ENCODE measurements at regions not wholly inside any gene's neighbourhood (a gene's known extent, or its start where the extent isn't known, plus 50 kb on each side); places are given as distances from the start of the nearest gene placed in this dataset.
"Not testable (repeated sequence)": the region's sequence is repeated elsewhere in the genome, so short reads cannot be mapped to it uniquely, and the experiment has no call there.

DNA sequence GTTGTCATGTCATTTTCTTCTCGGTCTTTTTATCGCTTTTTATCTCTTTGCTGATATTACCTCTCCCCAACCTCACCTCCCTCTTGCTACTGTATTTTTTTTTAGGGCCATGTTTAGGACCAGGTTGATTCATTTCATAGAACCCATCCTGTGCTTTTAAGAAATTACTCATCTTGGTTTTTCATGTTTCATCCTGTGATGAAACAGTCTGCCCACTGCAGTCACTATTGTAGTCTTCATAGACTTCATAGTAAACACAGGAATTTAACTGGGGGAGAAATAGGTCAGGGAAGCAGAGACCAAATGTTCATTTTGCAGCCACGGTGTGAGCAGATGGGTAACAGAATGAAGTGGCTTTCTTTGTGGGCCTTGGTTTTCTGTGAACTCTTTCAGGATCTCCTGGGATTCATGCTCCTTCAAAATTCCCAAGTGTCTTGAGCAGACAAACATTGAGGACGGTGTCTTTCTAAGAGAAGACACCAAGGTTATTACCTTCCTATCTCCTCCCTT lies 161.8 kb downstream of the NAA11 start:
- H3K4me3 ChIP-seq, result no peak overlapping the region
- no peaks in the 10 kb centered on the region for H3K4me1 ChIP-seq
- intact Hi-C loops (cut with DNase I), result no loop called here
- ATAC-seq (no peak), DNase-seq (no peak)
- TF ChIP-seq, protein P1, sequence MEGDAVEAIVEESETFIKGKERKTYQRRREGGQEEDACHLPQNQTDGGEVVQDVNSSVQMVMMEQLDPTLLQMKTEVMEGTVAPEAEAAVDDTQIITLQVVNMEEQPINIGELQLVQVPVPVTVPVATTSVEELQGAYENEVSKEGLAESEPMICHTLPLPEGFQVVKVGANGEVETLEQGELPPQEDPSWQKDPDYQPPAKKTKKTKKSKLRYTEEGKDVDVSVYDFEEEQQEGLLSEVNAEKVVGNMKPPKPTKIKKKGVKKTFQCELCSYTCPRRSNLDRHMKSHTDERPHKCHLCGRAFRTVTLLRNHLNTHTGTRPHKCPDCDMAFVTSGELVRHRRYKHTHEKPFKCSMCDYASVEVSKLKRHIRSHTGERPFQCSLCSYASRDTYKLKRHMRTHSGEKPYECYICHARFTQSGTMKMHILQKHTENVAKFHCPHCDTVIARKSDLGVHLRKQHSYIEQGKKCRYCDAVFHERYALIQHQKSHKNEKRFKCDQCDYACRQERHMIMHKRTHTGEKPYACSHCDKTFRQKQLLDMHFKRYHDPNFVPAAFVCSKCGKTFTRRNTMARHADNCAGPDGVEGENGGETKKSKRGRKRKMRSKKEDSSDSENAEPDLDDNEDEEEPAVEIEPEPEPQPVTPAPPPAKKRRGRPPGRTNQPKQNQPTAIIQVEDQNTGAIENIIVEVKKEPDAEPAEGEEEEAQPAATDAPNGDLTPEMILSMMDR (IDR thresholded peaks at IDR 0.05), result no peak
- WGBS, 2 donors, result 67 to 71% methylated on average over 4 of the region's 4 CpGs
- H3K27ac ChIP-seq, result no peak overlapping the region
- peaks cover 0 to 23% (median 0%) of the 10 kb centered on the region in 11 donors for H3K9me3 ChIP-seq
- H3K27me3 ChIP-seq, result no peaks in the 10 kb centered on the region
- no peaks in the 10 kb centered on the region for H3K36me3 ChIP-seq

- 87 to 94% methylated on average over 2 of the region's 2 CpGs for WGBS, 2 donors
- no peak for DNase-seq
- intact Hi-C loops (cut with DNase I), result no loop called here
Measured at GRCh38 chr4:79160962-79161361, 164.9 kb downstream of the NAA11 start.

DNA sequence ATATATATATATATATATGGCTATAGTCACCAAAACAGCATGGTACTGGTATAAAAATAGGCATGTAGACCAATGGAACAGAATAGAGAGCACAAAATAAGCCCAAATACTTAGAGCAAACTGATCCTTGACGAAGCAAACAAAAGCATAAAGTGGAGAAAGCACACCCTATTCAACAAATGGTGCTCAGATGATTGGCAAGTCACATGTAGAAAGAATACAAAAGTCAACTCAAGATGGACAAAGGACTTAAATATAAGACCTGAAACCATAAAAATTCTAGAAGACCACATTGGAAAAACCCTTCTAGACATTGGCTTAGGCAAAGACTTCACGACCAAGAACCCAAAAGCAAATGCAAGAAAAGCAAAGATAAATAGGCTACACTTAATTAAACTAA lies 167.2 kb downstream of the NAA11 start:
- DNase-seq; ATAC-seq; H3K4me1 ChIP-seq; H3K27ac ChIP-seq; intact Hi-C loops (cut with DNase I); H3K4me3 ChIP-seq; H3K36me3 ChIP-seq; H3K27me3 ChIP-seq: not testable (repeated sequence)
- WGBS, 2 donors, result 79 to 89% methylated on average over 2 of the region's 2 CpGs
- peaks cover 0 to 11% (median 0%) of the 10 kb centered on the region in 11 donors for H3K9me3 ChIP-seq

More at GRCh38 chr4:79160962-79161361, 164.9 kb downstream of the NAA11 start:
- H3K36me3 ChIP-seq, result no peaks in the 10 kb centered on the region
- no peak overlapping the region for H3K27ac ChIP-seq
- no peak overlapping the region for H3K4me3 ChIP-seq
- ATAC-seq, result no peak
- H3K9me3 ChIP-seq, result peaks cover 0 to 11% (median 0%) of the 10 kb centered on the region in 11 donors
- no peaks in the 10 kb centered on the region for H3K27me3 ChIP-seq
- TF ChIP-seq, protein P1 (IDR thresholded peaks at IDR 0.05), result no peak
- H3K4me1 ChIP-seq, result no peaks in the 10 kb centered on the region

DNA sequence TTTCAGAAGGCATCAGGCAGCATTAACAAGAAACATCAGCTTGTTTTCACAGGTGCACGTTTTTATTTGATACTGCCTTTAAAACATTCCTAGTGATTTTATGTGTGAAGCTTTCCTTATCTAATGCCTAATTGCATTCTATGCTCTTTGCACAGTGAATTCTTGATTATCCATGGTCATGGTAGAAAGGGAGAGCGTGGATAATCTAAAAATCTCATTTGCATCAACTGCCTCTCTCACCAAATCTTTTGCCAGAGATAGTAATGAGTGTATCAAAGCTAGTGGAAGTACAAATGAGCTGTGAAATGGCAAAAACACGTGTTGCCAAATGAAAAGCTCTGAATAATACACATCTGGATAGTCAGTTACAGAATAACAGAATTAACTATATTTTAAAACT lies 170.5 kb downstream of the NAA11 start:
- no peaks in the 10 kb centered on the region for H3K27me3 ChIP-seq
- intact Hi-C loops (cut with DNase I), result no loop called here
- H3K4me1 ChIP-seq, result no peaks in the 10 kb centered on the region
- no peak overlapping the region for H3K4me3 ChIP-seq
- no peaks in the 10 kb centered on the region for H3K36me3 ChIP-seq
- DNase-seq (no peak), ATAC-seq (no peak)
- H3K9me3 ChIP-seq, result peaks cover 0 to 26% (median 9%) of the 10 kb centered on the region in 11 donors
- TF ChIP-seq, protein P1 (IDR thresholded peaks at IDR 0.05), result no peak
- no peak overlapping the region for H3K27ac ChIP-seq
- WGBS, 2 donors, result 62 to 63% methylated on average over 3 of the region's 3 CpGs

- Histone ChIP-seq H3K36me3 (no peaks in the 10 kb centered on the region), H3K4me3 (no peak overlapping the region), H3K9me3 (peaks cover 0 to 30% (median 11%) of the 10 kb centered on the region in 11 donors), H3K27ac (no peak overlapping the region), H3K4me1 (no peaks in the 10 kb centered on the region), H3K27me3 (no peaks in the 10 kb centered on the region)
- DNase-seq (no peak), ATAC-seq (no peak)
- intact Hi-C loops (cut with DNase I), result no loop called here
- TF ChIP-seq, protein P1 (IDR thresholded peaks at IDR 0.05), result no peak
Measured at GRCh38 chr4:79150820-79151416, 174.9 kb downstream of the NAA11 start.
